ENCODE measurements at regions not wholly inside any gene's neighbourhood (a gene's known extent, or its start where the extent isn't known, plus 50 kb on each side); places are given as distances from the start of the nearest gene placed in this dataset.
"Not testable (repeated sequence)": the region's sequence is repeated elsewhere in the genome, so short reads cannot be mapped to it uniquely, and the experiment has no call there.

DNA sequence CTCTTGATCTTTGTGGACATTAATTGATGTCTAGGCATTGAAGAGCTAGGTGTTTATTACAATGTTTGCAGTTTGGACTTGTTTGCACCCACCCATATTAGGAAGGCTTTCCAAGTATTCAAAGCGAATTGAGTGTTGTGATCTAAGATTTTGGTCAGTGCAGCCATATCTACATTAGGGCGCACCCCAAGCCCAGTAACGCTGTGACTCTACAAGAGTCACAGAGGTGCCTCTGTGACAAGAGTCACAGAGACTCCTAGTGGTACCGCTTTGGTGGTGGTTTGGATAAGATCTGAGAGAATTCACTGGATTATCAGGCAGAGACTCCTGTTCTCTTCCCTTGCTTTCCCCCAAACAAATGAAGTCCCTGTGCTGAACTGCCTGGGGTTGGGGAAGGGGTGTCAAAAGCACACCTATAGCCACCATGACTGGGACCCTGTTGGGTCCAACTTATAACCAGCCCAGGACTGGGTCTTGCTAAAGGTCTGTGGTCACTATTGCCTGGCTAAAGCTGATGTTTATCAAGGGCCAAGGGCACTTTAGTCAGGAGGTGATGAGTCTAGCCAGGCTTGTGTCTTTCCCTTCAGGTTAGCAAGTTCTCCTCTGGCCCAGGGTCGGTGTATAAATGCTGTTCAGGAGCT lies 114.1 kb upstream of the RIOK2 start:
- Mint-ChIP-seq H3K27ac (ENCODE audit: unreplicated experiment) (no peak overlapping the region), H3K27me3 (ENCODE audit: insufficient read depth, unreplicated experiment) (no peaks in the 10 kb centered on the region), H3K4me1 (ENCODE audit: low read depth, unreplicated experiment) (no peaks in the 10 kb centered on the region), H3K4me3 (ENCODE audit: unreplicated experiment) (no peak overlapping the region), H3K9me3 (ENCODE audit: unreplicated experiment) (no peaks in the 10 kb centered on the region), H3K36me3 (ENCODE audit: insufficient read depth, unreplicated experiment) (no peaks in the 10 kb centered on the region)
- no peaks in the 10 kb centered on the region for H3K36me3 ChIP-seq (ENCODE audit: control insufficient read depth, insufficient read depth, low read length)
- no peaks in the 10 kb centered on the region for H3K9me3 ChIP-seq
- CTCF ChIA-PET, result interaction anchor here (0.5 to 1.9 kb wide), 4 partner anchors 66 to 1499 kb away, joined by 3 to 11 read pairs (median 4); no protein-coding TSS in a partner anchor
- no peaks in the 10 kb centered on the region for H3K4me1 ChIP-seq
- TF ChIP-seq, protein P1, sequence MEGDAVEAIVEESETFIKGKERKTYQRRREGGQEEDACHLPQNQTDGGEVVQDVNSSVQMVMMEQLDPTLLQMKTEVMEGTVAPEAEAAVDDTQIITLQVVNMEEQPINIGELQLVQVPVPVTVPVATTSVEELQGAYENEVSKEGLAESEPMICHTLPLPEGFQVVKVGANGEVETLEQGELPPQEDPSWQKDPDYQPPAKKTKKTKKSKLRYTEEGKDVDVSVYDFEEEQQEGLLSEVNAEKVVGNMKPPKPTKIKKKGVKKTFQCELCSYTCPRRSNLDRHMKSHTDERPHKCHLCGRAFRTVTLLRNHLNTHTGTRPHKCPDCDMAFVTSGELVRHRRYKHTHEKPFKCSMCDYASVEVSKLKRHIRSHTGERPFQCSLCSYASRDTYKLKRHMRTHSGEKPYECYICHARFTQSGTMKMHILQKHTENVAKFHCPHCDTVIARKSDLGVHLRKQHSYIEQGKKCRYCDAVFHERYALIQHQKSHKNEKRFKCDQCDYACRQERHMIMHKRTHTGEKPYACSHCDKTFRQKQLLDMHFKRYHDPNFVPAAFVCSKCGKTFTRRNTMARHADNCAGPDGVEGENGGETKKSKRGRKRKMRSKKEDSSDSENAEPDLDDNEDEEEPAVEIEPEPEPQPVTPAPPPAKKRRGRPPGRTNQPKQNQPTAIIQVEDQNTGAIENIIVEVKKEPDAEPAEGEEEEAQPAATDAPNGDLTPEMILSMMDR (IDR thresholded peaks at IDR 0.05; ENCODE audit: insufficient read depth in 1 of 2, low read depth in 1 of 2, low read length in 1 of 2, severe bottlenecking in 1 of 2, unreplicated experiment in 1 of 2), result peak; percentile 66 to 67
- DNase-seq, result peak; percentile 67 to 69
- intact Hi-C loops (cut with micrococcal nuclease; ENCODE audit: unreplicated experiment), result loop anchor here (1.0 kb wide), 6 partner anchors 66 to 1530 kb away; no protein-coding TSS in a partner anchor
- POLR2A ChIA-PET, result no interaction called here
- no peak overlapping the region for H3K4me3 ChIP-seq (ENCODE audit: low read depth, low read length)
- H3K27me3 ChIP-seq (replicated peaks; ENCODE audit: control insufficient read depth, insufficient read depth, low read length), result no peaks in the 10 kb centered on the region
- BruUV-seq (replicated peaks), result no TSS peak

DNA sequence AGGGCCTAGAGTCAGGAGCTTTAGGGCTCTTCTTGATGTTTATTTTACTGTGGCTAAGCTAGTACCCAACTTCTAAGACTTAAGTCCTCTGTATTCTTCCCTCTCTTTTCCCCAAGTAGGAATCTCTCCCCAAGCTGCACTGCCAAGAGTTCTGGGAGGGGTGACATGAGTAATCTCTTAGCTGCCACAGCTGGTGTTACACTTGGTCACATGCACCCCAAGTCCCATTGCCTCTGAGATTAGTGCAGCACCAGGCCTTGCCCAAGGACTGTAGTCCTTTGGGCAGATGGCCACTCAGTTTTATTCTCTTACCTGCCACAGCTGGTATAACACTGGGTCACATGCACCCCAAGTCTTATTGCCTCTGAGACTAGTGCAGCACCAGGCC lies 114.7 kb upstream of the RIOK2 start:
- intact Hi-C loops (cut with micrococcal nuclease; ENCODE audit: unreplicated experiment), result loop anchor here (1.0 kb wide), 6 partner anchors 66 to 1530 kb away; no protein-coding TSS in a partner anchor
- Histone ChIP-seq H3K4me1 (no peaks in the 10 kb centered on the region), H3K4me3 (ENCODE audit: low read depth, low read length) (no peak overlapping the region), H3K27me3 (replicated peaks; ENCODE audit: control insufficient read depth, insufficient read depth, low read length) (no peaks in the 10 kb centered on the region), H3K36me3 (ENCODE audit: control insufficient read depth, insufficient read depth, low read length) (no peaks in the 10 kb centered on the region), H3K9me3 (no peaks in the 10 kb centered on the region)
- no peaks in the 10 kb centered on the region for H3K36me3 Mint-ChIP-seq (ENCODE audit: insufficient read depth, unreplicated experiment)
- no peaks in the 10 kb centered on the region for H3K9me3 Mint-ChIP-seq (ENCODE audit: unreplicated experiment)
- ChIA-PET POLR2A (no interaction called here), CTCF (interaction anchor here (0.5 to 1.9 kb wide), 4 partner anchors 67 to 1498 kb away, joined by 3 to 11 read pairs (median 4); no protein-coding TSS in a partner anchor)
- no peak overlapping the region for H3K4me3 Mint-ChIP-seq (ENCODE audit: unreplicated experiment)
- no peaks in the 10 kb centered on the region for H3K27me3 Mint-ChIP-seq (ENCODE audit: insufficient read depth, unreplicated experiment)
- no peak for DNase-seq
- H3K27ac Mint-ChIP-seq (ENCODE audit: unreplicated experiment), result no peak overlapping the region
- TF ChIP-seq, protein P1 (IDR thresholded peaks at IDR 0.05; ENCODE audit: insufficient read depth in 1 of 2, low read depth in 1 of 2, low read length in 1 of 2, severe bottlenecking in 1 of 2, unreplicated experiment in 1 of 2), result no peak
- no peaks in the 10 kb centered on the region for H3K4me1 Mint-ChIP-seq (ENCODE audit: low read depth, unreplicated experiment)
- BruUV-seq (replicated peaks), result no TSS peak

DNA sequence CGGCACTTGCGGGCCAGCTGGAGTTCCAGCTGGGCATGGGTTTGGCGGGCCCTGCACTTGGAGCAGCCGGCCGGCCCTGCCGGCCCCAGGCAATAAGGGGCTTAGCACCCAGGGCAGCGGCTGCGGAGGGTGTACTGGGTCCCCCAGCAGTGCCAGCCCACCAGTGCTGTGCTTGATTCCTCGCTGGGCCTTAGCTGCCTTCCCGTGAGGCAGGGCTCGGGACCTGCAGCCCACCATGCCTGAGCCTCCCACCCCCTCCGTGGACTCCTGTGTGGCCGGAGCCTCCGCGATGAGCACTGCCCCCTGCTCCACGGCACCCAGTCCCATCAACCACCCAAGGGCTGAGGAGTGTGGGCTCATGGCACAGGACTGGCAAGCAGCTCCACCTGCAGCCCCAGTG lies 118.1 kb upstream of the RIOK2 start:
- DNase-seq; H3K4me3 ChIP-seq (ENCODE audit: low read depth, low read length); H3K4me1 ChIP-seq; H3K4me3 Mint-ChIP-seq (ENCODE audit: unreplicated experiment); H3K36me3 ChIP-seq (ENCODE audit: control insufficient read depth, insufficient read depth, low read length); H3K27ac Mint-ChIP-seq (ENCODE audit: unreplicated experiment); H3K27me3 ChIP-seq (replicated peaks; ENCODE audit: control insufficient read depth, insufficient read depth, low read length); intact Hi-C loops (cut with micrococcal nuclease; ENCODE audit: unreplicated experiment); H3K36me3 Mint-ChIP-seq (ENCODE audit: insufficient read depth, unreplicated experiment); BruUV-seq (replicated peaks); CTCF ChIA-PET; H3K9me3 Mint-ChIP-seq (ENCODE audit: unreplicated experiment); H3K27me3 Mint-ChIP-seq (ENCODE audit: insufficient read depth, unreplicated experiment); H3K4me1 Mint-ChIP-seq (ENCODE audit: low read depth, unreplicated experiment); POLR2A ChIA-PET; H3K9me3 ChIP-seq: not testable (repeated sequence)
